GM12878 (cell line): ENCODE measurements at regions not wholly inside any gene's neighbourhood (a gene's known extent, or its start where the extent isn't known, plus 50 kb on each side); places are given as distances from the start of the nearest gene placed in this dataset.

Experiments
- ATAC-seq: fragments of 200-7000 bp; cut with Tn5 transposase; 3 replicates; pipeline ENCODE4 v1.9.1; 2020; ENCODE audit warnings: mild to moderate bottlenecking, moderate library complexity
- BruUV-seq: library from RNA; stranded (reverse); fragments of 400-500 nt; replicated peaks from 2 replicates; lab custom pipeline; 2021; lab: Mats Ljungman, UMichigan
- CTCF ChIA-PET: fragments of 300-600 bp; sonication (Branson Sonifier 250); formaldehyde crosslinking; extraction: SDS; loops from one replicate; lab custom pipeline; 2021; ENCODE audit warnings: inconsistent platforms; lab: Yijun Ruan, JAX
- POLR2A ChIA-PET: fragments of 350-600 bp; formaldehyde crosslinking; extraction: SDS; loops from one replicate; lab custom pipeline; 2021; ENCODE audit warnings: inconsistent platforms; lab: Charles Lee
- RAD21 ChIA-PET: fragments of 300-600 bp; sonication (Branson Sonifier 250); formaldehyde crosslinking; loops from one replicate; lab custom pipeline; 2023; ENCODE audit warnings: antibody characterized with exemption; ENCODE audit not compliant: unreplicated experiment; lab: Charles Lee
- SMC1A ChIA-PET: fragments of 300-600 bp; sonication (Branson Sonifier 250); formaldehyde crosslinking; loops from one replicate; lab custom pipeline; 2023; ENCODE audit not compliant: unreplicated experiment, uncharacterized antibody; lab: Charles Lee
- DNase-seq: peaks from one replicate; pipeline ENCODE4 v3.0.0-alpha.2; 2011; ENCODE audit warnings: low read depth, low spot score
- FAIRE-seq: peaks from 3 replicates; lab custom pipeline; 2011; peaks lifted over from hg19 to GRCh38; lab: Jason Lieb, UNC
- H2AFZ ChIP-seq: 2 replicates; pipeline ENCODE4 v1.6.0; 2011; ENCODE audit warnings: low read depth, low read length, control low read depth; ENCODE audit not compliant: control insufficient read depth
- H3K27ac ChIP-seq: 2 replicates; pipeline ENCODE4 v1.5.1; 2011; ENCODE audit warnings: control low read depth; ENCODE audit not compliant: control insufficient read depth, insufficient read depth
- H3K27me3 ChIP-seq, 2 experiments: replicated peaks in 1 of 2; 2 replicates each; pipeline versions ENCODE4 v1.6.0 to v1.6.1; 2011; ENCODE audit warnings: low read length in 1 of 2; ENCODE audit not compliant: control insufficient read depth in 2 of 2, insufficient read depth in 2 of 2
- H3K36me3 ChIP-seq, 2 experiments: 2 replicates each; pipeline ENCODE4 v1.5.1; 2011; ENCODE audit warnings: low read length in 1 of 2; ENCODE audit not compliant: control insufficient read depth in 2 of 2, insufficient read depth in 2 of 2
- H3K4me1 ChIP-seq: 2 replicates; pipeline ENCODE4 v1.6.1; 2011; ENCODE audit warnings: mild to moderate bottlenecking, low read length, moderate library complexity, mixed read lengths; ENCODE audit not compliant: control insufficient read depth, insufficient read depth
- H3K4me2 ChIP-seq: 2 replicates; pipeline ENCODE4 v1.6.0; 2011; ENCODE audit warnings: control low read depth; ENCODE audit not compliant: control insufficient read depth, insufficient read depth
- H3K4me3 ChIP-seq: fragments of 200-600 bp; sonication (generic); 2 replicates; pipeline ENCODE4 v1.5.1; 2016
- H3K79me2 ChIP-seq: 2 replicates; pipeline ENCODE4 v1.6.0; 2011; ENCODE audit warnings: low read length; ENCODE audit not compliant: control insufficient read depth, insufficient read depth
- H3K9ac ChIP-seq: 2 replicates; pipeline ENCODE4 v1.8.0; 2011; ENCODE audit warnings: low read length, control low read depth, mixed read lengths; ENCODE audit not compliant: control insufficient read depth, insufficient read depth
- H3K9me3 ChIP-seq: replicated peaks from 3 replicates; pipeline ENCODE4 v1.5.1; 2011; ENCODE audit warnings: mild to moderate bottlenecking, low read length; ENCODE audit not compliant: control insufficient read depth, insufficient read depth
- H4K20me1 ChIP-seq: 2 replicates; pipeline ENCODE4 v1.6.0; 2011; ENCODE audit not compliant: control insufficient read depth, insufficient read depth
- ATF7 ChIP-seq: fragments of 450-650 bp; IDR thresholded peaks from 2 replicates; pipeline ENCODE4 v1.6.1; 2016; ENCODE audit warnings: low read depth, mild to moderate bottlenecking
- BRCA1 ChIP-seq: IDR thresholded peaks from 2 replicates; pipeline ENCODE4 v1.6.1; 2011; ENCODE audit warnings: low read depth, low read length, improper control_type of control experiment
- E2F8 ChIP-seq: fragments of 450-650 bp; IDR thresholded peaks from 2 replicates; pipeline ENCODE4 v1.6.1; 2018; ENCODE audit warnings: mild to moderate bottlenecking, low read depth, moderate library complexity; ENCODE audit not compliant: partially characterized antibody
- ETV6 ChIP-seq, 2 experiments: fragments of 450-650 bp in 1 of 2; IDR thresholded peaks in 1 of 2; conservative IDR thresholded peaks in 1 of 2; 2 replicates each; pipeline ENCODE4 v1.6.1; 2014; ENCODE audit warnings: antibody characterized with exemption in 1 of 2, borderline replicate concordance in 1 of 2, low read depth in 1 of 2, mild to moderate bottlenecking in 1 of 2, moderate library complexity in 1 of 2
- FOXM1 ChIP-seq: IDR thresholded peaks from 2 replicates; pipeline ENCODE4 v1.6.1; 2012; ENCODE audit warnings: low read depth, mild to moderate bottlenecking, inconsistent platforms, low read length, moderate library complexity
- HSF1 ChIP-seq: fragments of 150-350 bp; IDR thresholded peaks from 2 replicates; pipeline ENCODE4 v1.6.1; 2014; ENCODE audit warnings: mild to moderate bottlenecking, low read depth, low read length
- IKZF1 ChIP-seq: fragments of 450-650 bp; conservative IDR thresholded peaks from 2 replicates; pipeline ENCODE4 v1.6.1; 2017; ENCODE audit warnings: antibody characterized with exemption, mild to moderate bottlenecking
- NKRF ChIP-seq: fragments of 450-650 bp; conservative IDR thresholded peaks from 2 replicates; pipeline ENCODE4 v1.6.1; 2017; ENCODE audit warnings: mild to moderate bottlenecking, moderate library complexity
- NRF1 ChIP-seq: conservative IDR thresholded peaks from 2 replicates; pipeline ENCODE4 v1.6.1; 2011; ENCODE audit warnings: mild to moderate bottlenecking, low read depth, low read length, improper control_type of control experiment
- PML ChIP-seq: IDR thresholded peaks from 2 replicates; pipeline ENCODE4 v1.6.1; 2012; ENCODE audit warnings: low read length, inconsistent platforms
- SMAD1 ChIP-seq: fragments of 450-650 bp; IDR thresholded peaks from 2 replicates; pipeline ENCODE4 v1.6.1; 2018; ENCODE audit warnings: mild to moderate bottlenecking, low read depth; ENCODE audit not compliant: partially characterized antibody
- TARDBP ChIP-seq: IDR thresholded peaks from 2 replicates; pipeline ENCODE4 v1.6.1; 2016; ENCODE audit warnings: borderline replicate concordance
- ZNF24 ChIP-seq: fragments of 450-650 bp; IDR thresholded peaks from 2 replicates; pipeline ENCODE4 v1.6.1; 2017; ENCODE audit warnings: antibody characterized with exemption, mild to moderate bottlenecking
- ZNF274 ChIP-seq: IDR thresholded peaks from one replicate; pipeline ENCODE4 v1.8.0; 2011; ENCODE audit not compliant: insufficient read length, insufficient read depth
- WGBS: methylation state at CpG from one replicate; pipeline ENCODE4 v1.1.6; 2016; ENCODE audit warnings: low lambda C conversion rate; ENCODE audit not compliant: insufficient replicate concordance, insufficient coverage; ENCODE audit errors: missing lambda C conversion rate; 5-methylcytosine and 5-hydroxymethylcytosine counted together
- in situ Hi-C: fragments of 300-500 bp; cut with MboI; formaldehyde crosslinking; loops from 9 replicates; pipeline ENCODE4 v1.14.3; 2018; ENCODE audit warnings: mixed read lengths
- intact Hi-C: fragments of 100-400 bp; cut with micrococcal nuclease; formaldehyde crosslinking; loops from one replicate; pipeline ENCODE4 v1.14.2; 2022; ENCODE audit not compliant: unreplicated experiment

- Histone ChIP-seq H3K36me3 (no peaks in the 10 kb centered on the region), H3K4me2 (no peak overlapping the region), H3K27me3 (no peaks in the 10 kb centered on the region), H2AFZ (no peak overlapping the region), H3K79me2 (no peaks in the 10 kb centered on the region), H3K27ac (no peak overlapping the region), H3K9ac (no peak overlapping the region), H3K4me3 (no peak overlapping the region), H4K20me1 (no peaks in the 10 kb centered on the region), H3K4me1 (no peaks in the 10 kb centered on the region), H3K9me3 (no peaks in the 10 kb centered on the region)
- FAIRE-seq = no peak
- RAD21 ChIA-PET = no interaction called here
- peak; percentile 68 for ATAC-seq
- no peak for DNase-seq
- SMC1A ChIA-PET = no interaction called here
- BruUV-seq = no TSS peak
- POLR2A ChIA-PET = no interaction called here
- in situ Hi-C loops = no loop called here
- no peak for TF ChIP-seq FOXM1
- no peak for TF ChIP-seq ETV6 (conservative IDR thresholded peaks at IDR 0.05 in 1 of 2, IDR thresholded peaks at IDR 0.05 in 1 of 2; ENCODE audit: borderline replicate concordance in 1 of 2, low read depth in 1 of 2)
- no peak for TF ChIP-seq NKRF
- TF ChIP-seq NRF1 = no peak
- no peak for TF ChIP-seq ZNF24
- TF ChIP-seq ATF7 = no peak
- CTCF ChIA-PET = no interaction called here
- intact Hi-C loops = no loop called here
Observed at GRCh38 chr1:213466541-213466940, 415.5 kb downstream of the RPS6KC1 start.

GRCh38 chr1:213474054-213474453, 423.0 kb downstream of the RPS6KC1 start:
- Histone ChIP-seq H3K27me3 (no peaks in the 10 kb centered on the region; a peak in 1 of 4 replicates), H3K27ac (no peak overlapping the region), H3K9ac (no peak overlapping the region), H4K20me1 (no peaks in the 10 kb centered on the region), H3K4me1 (no peaks in the 10 kb centered on the region), H3K4me2 (no peak overlapping the region), H3K36me3 (no peaks in the 10 kb centered on the region), H3K79me2 (no peaks in the 10 kb centered on the region), H3K4me3 (no peak overlapping the region), H2AFZ (no peak overlapping the region), H3K9me3 (no peaks in the 10 kb centered on the region)
- ATAC-seq (no peak), FAIRE-seq (no peak), DNase-seq (no peak)
- POLR2A ChIA-PET = no interaction called here
- 20% methylated on average over 7 of the region's 7 CpGs for WGBS
- CTCF ChIA-PET = no interaction called here
- in situ Hi-C loops (no loop called here), intact Hi-C loops (no loop called here)
- RAD21 ChIA-PET = no interaction called here
- BruUV-seq = no TSS peak
- SMC1A ChIA-PET = no interaction called here
- no peak for TF ChIP-seq ZNF274
- no peak for TF ChIP-seq PML
- no peak for TF ChIP-seq TARDBP
- no peak for TF ChIP-seq ZNF24
- no peak for TF ChIP-seq E2F8
- TF ChIP-seq SMAD1 = no peak
- TF ChIP-seq IKZF1 = no peak
- TF ChIP-seq BRCA1 = no peak
- no peak for TF ChIP-seq HSF1
